Endothelial cell of umbilical vein (primary cell): ENCODE measurements at regions not wholly inside any gene's neighbourhood (a gene's known extent, or its start where the extent isn't known, plus 50 kb on each side); places are given as distances from the start of the nearest gene placed in this dataset.

ENCODE experiments used
- CTCF ChIP-seq, 2 donors: IDR thresholded peaks; 1 replicate in 1 of 2; 2 replicates in 1 of 2; pipeline ENCODE4 v1.5.1; 2011; ENCODE audit warnings: low read length in 2 of 2, mild to moderate bottlenecking in 2 of 2, moderate library complexity in 2 of 2, control low read depth in 1 of 2, inconsistent platforms in 1 of 2, low read depth in 1 of 2; ENCODE audit not compliant: insufficient read depth in 1 of 2; ENCODE audit errors: extremely low read depth in 1 of 2
- MYC ChIP-seq: IDR thresholded peaks from one replicate; pipeline ENCODE4 v1.6.1; 2011; ENCODE audit warnings: mild to moderate bottlenecking, low read depth, low read length
- POLR2A ChIP-seq: IDR thresholded peaks from 2 replicates; pipeline ENCODE4 v1.6.1; 2012; ENCODE audit warnings: low read depth, mild to moderate bottlenecking, control low read depth, low read length

- TF ChIP-seq CTCF (IDR thresholded peaks at IDR 0.05; ENCODE audit: extremely low read depth in 1 of 2, insufficient read depth in 1 of 2, low read depth in 1 of 2, low read length in 2 of 2) (no peak), MYC (no peak), POLR2A (no peak)
Measured at GRCh38 chr2:125254010-125254409, 1228.9 kb downstream of the CNTNAP5 start.
